CD4-positive, alpha-beta T cell (primary cell): ENCODE measurements at regions not wholly inside any gene's neighbourhood (a gene's known extent, or its start where the extent isn't known, plus 50 kb on each side); places are given as distances from the start of the nearest gene placed in this dataset.

Experiments used
- ATAC-seq: fragments of 200-7000 bp; cut with Tn5 transposase; one replicate; pipeline ENCODE4 v1.10.0; 2022; ENCODE audit warnings: mild to moderate bottlenecking; ENCODE audit not compliant: poor library complexity
- CTCF ChIA-PET: fragments of 350-600 bp; sonication (Branson Sonifier 250); formaldehyde crosslinking; loops from one replicate; lab custom pipeline; 2021; ENCODE audit warnings: antibody characterized with exemption, inconsistent platforms; lab: Charles Lee
- POLR2A ChIA-PET: fragments of 350-600 bp; sonication (Branson Sonifier 250); formaldehyde crosslinking; loops from one replicate; lab custom pipeline; 2021; ENCODE audit warnings: antibody characterized with exemption, inconsistent platforms; lab: Charles Lee
- DNase-seq, 14 experiments: peaks; one replicate each; pipeline ENCODE4 v3.0.0-alpha.2; 2013 to 2020; ENCODE audit warnings: mixed read lengths in 2 of 14
- H3K27ac ChIP-seq, 2 donors: one replicate each; pipeline versions ENCODE4 v1.5.1 to v1.7.0; 2013; ENCODE audit warnings: low read length in 2 of 2, low read depth in 1 of 2, mild to moderate bottlenecking in 1 of 2
- H3K27me3 ChIP-seq, 2 experiments: 1 replicate in 1 of 2; 2 replicates in 1 of 2; pipeline versions ENCODE4 v1.6.1 to v1.7.0; 2013; ENCODE audit warnings: low read length in 2 of 2, control low read depth in 1 of 2, mild to moderate bottlenecking in 1 of 2, moderate library complexity in 1 of 2; ENCODE audit not compliant: insufficient read depth in 2 of 2, control insufficient read depth in 1 of 2
- H3K36me3 ChIP-seq: one replicate; pipeline ENCODE4 v1.6.1; 2013; ENCODE audit warnings: low read length, control low read depth; ENCODE audit not compliant: insufficient read depth
- H3K4me1 ChIP-seq: one replicate; pipeline ENCODE4 v1.6.1; 2013; ENCODE audit warnings: low read length, control low read depth; ENCODE audit not compliant: insufficient read depth
- H3K4me3 ChIP-seq: one replicate; pipeline ENCODE4 v1.5.1; 2013; ENCODE audit warnings: mild to moderate bottlenecking, low read length, moderate library complexity
- H3K9me3 ChIP-seq, 2 experiments: 1 replicate in 1 of 2; 2 replicates in 1 of 2; pipeline versions ENCODE4 v1.6.1 to v1.7.0; 2013; ENCODE audit warnings: low read length in 2 of 2, mild to moderate bottlenecking in 2 of 2, control low read depth in 1 of 2, moderate library complexity in 1 of 2; ENCODE audit not compliant: control insufficient read depth in 1 of 2, insufficient read depth in 1 of 2
- H3K27ac Mint-ChIP-seq: one replicate; pipeline ENCODE4 v1.8.0; 2020; ENCODE audit warnings: mixed read lengths
- H3K27me3 Mint-ChIP-seq: one replicate; pipeline ENCODE4 v1.8.0; 2021; ENCODE audit warnings: mixed read lengths
- H3K36me3 Mint-ChIP-seq: one replicate; pipeline ENCODE4 v1.8.0; 2021; ENCODE audit warnings: low read depth, mixed read lengths
- H3K4me1 Mint-ChIP-seq: one replicate; pipeline ENCODE4 v1.8.0; 2021; ENCODE audit warnings: low read depth, mixed read lengths
- H3K4me3 Mint-ChIP-seq: one replicate; pipeline ENCODE4 v1.8.0; 2020; ENCODE audit warnings: mild to moderate bottlenecking, mixed read lengths
- H3K9me3 Mint-ChIP-seq: one replicate; pipeline ENCODE4 v1.8.0; 2020; ENCODE audit warnings: mixed read lengths
- CTCF ChIP-seq: fragments of 200-600 bp; IDR thresholded peaks from one replicate; pipeline ENCODE4 v1.8.0; 2022; ENCODE audit warnings: antibody characterized with exemption, mild to moderate bottlenecking
- intact Hi-C, 2 experiments: fragments of 100-400 bp; cut with DNase I in 1 of 2; cut with micrococcal nuclease in 1 of 2; formaldehyde crosslinking; loops; one replicate each; pipeline versions ENCODE4 v1.15.1 to v1.9.0; 2023 to 2025; cut with DNase I, micrococcal nuclease

DNA sequence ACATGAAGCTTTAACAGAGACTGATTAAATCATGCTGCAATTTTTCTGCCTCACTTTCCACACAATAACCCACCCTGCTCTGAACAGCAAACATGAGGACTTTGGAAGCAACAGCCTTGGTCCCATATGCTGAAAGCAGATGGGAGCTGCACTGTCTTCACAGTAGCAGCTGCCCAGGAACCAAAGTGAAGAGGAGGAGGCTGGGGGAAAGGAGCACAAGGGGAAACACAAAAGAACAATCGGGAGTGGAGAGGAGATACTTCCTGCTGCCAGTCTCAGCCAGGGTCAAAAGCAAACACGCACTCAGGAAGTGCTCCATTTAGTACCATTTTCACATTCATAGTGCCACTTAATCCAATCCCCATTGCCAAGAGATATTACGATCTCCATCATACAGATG, 183.3 kb upstream of the PUM3 start:
- Histone ChIP-seq H3K4me3 (no peak overlapping the region), H3K36me3 (no peaks in the 10 kb centered on the region), H3K27ac (no peak overlapping the region), H3K27me3 (peaks cover 0 to 4% of the 10 kb centered on the region in 2 experiments), H3K4me1 (no peaks in the 10 kb centered on the region), H3K9me3 (no peaks in the 10 kb centered on the region)
- no peak for DNase-seq
- H3K27ac Mint-ChIP-seq: no peak overlapping the region
- intact Hi-C loops: no loop called here
- no peak for TF ChIP-seq CTCF
- ChIA-PET POLR2A (no interaction called here), CTCF (no interaction called here)
- no peak overlapping the region for H3K4me3 Mint-ChIP-seq
- no peak for ATAC-seq
- no peaks in the 10 kb centered on the region for H3K9me3 Mint-ChIP-seq
- H3K4me1 Mint-ChIP-seq: no peaks in the 10 kb centered on the region
- no peaks in the 10 kb centered on the region for H3K36me3 Mint-ChIP-seq
- H3K27me3 Mint-ChIP-seq: peaks cover 16% of the 10 kb centered on the region

- no peaks in the 10 kb centered on the region for H3K36me3 Mint-ChIP-seq
- CTCF ChIA-PET: no interaction called here
- H3K27ac Mint-ChIP-seq: no peak overlapping the region
- ATAC-seq (no peak), DNase-seq (no peak)
- intact Hi-C loops: no loop called here
- no peak overlapping the region for H3K4me3 ChIP-seq
- H3K4me1 Mint-ChIP-seq: no peaks in the 10 kb centered on the region
- H3K4me1 ChIP-seq: no peaks in the 10 kb centered on the region
- no peaks in the 10 kb centered on the region for H3K9me3 ChIP-seq
- H3K27me3 ChIP-seq: peaks cover 0 to 4% of the 10 kb centered on the region in 2 experiments
- no peak overlapping the region for H3K27ac ChIP-seq
- POLR2A ChIA-PET: no interaction called here
- no peak overlapping the region for H3K4me3 Mint-ChIP-seq
- H3K27me3 Mint-ChIP-seq: peaks cover 25% of the 10 kb centered on the region
- no peak for TF ChIP-seq CTCF
- H3K36me3 ChIP-seq: no peaks in the 10 kb centered on the region
- no peaks in the 10 kb centered on the region for H3K9me3 Mint-ChIP-seq
These were observed 179.6 kb upstream of the PUM3 start for GRCh38 chr9:3023449-3023848.

DNA sequence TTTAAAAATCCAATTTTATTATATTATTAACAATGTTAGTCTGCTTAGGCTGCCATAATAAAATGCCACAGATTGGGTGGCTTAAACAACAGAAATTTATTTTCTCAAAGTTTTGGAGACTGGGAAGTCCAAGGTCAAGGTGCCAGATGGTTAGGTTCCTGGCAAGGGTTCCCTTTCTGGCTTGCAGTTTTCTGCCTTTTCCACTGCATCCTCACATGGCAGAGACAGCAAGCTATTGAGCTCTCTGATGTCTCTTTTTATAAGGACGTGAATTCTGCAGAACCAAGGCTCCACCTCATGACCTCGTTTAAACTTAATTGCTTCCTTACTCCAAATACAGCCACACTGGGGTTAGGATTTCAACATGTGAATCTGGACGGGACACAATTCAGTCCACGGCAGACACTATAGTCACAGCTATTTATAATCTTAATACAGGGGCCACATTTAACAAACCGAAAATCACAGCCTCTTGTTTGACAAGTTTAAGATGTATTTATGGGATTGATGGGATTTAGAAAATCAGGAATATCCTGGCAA, 174.9 kb upstream of the PUM3 start:
- H3K9me3 ChIP-seq: no peaks in the 10 kb centered on the region
- no peak for DNase-seq
- CTCF ChIA-PET: no interaction called here
- peaks cover 22% of the 10 kb centered on the region for H3K27me3 Mint-ChIP-seq
- intact Hi-C loops: no loop called here
- H3K4me3 ChIP-seq: no peak overlapping the region
- no peaks in the 10 kb centered on the region for H3K36me3 ChIP-seq
- peaks cover 0 to 4% of the 10 kb centered on the region in 2 experiments for H3K27me3 ChIP-seq
- no peak for TF ChIP-seq CTCF
- POLR2A ChIA-PET: no interaction called here
- no peaks in the 10 kb centered on the region for H3K4me1 Mint-ChIP-seq
- no peaks in the 10 kb centered on the region for H3K4me1 ChIP-seq
- H3K9me3 Mint-ChIP-seq: no peaks in the 10 kb centered on the region
- H3K27ac ChIP-seq: no peak overlapping the region
- H3K27ac Mint-ChIP-seq: no peak overlapping the region
- no peak overlapping the region for H3K4me3 Mint-ChIP-seq
- no peak for ATAC-seq
- H3K36me3 Mint-ChIP-seq: no peaks in the 10 kb centered on the region
